ENCODE measurements at regions not wholly inside any gene's neighbourhood (a gene's known extent, or its start where the extent isn't known, plus 50 kb on each side); places are given as distances from the start of the nearest gene placed in this dataset.

DNA sequence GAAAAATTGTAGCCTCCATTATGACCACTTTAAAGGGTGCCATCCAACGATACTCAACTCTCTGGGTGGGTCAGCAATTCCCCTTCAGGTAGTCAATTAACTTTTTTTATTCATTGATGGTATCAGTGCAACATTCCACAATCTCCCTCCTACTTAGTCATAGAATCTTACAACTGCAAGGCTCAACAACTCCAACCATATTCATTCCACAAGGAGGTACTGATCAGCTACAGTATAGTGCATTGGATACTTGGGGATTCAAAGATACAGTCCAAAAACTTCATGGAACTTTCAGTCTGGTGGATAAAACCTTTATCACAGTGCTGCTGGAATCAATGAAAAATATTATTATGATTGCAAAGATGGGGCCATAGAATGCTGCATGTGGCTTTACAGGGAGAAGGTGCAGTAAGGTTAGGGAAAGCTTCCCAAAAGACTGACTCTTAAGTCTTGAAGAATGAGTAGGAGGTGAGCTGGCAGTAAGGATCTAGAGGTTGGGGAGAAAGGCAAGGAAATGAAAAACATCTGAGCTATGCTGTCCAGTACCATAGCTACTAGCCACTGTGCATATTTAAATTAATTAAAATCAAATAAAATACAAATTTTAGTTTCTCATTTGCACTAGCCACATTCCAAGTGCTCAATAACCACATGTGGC, 314.7 kb upstream of the PRDM1 start:
- no peak for DNase-seq (ENCODE audit: low read depth in 1 of 2, low spot score in 1 of 2)

DNA sequence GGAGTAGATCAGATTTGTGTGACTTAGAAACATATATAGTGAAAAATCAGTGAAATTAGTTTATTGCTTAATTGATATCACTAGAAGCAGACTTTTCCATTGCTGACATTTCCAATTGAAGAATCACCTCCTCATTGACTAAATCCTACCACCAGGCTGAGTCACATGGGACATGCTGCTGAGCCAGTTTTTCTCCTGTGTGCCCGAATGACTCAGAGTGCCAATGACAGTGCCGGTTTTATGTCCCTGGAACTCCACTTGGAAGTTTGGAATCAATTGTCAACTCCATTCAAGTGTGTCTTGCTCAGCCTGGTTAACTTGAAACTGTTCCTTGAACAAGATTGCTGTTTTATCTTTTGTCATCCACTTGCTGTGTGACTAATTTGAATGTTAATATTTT, 316.1 kb upstream of the PRDM1 start:
- DNase-seq (ENCODE audit: low read depth in 1 of 2, low spot score in 1 of 2), result no peak

DNA sequence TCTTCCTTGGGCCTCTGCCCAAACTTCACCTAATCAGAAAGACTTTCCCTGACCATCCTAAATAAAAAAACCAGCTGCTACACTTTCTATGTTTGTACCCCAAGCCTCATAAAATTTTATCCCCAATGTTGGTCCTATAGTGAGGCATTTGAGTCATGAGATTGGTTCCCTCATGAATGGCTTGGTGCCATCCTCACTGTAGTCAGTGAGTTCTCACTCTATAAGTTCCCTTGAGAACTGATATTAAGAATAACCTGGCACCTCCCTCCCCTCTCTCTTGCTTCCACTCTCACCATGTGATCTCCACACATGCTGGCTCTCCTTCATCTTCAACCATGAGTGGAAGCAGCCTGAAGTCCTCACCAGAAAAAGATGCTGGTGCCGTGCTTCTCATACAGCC, 316.9 kb upstream of the PRDM1 start:
- no peak for DNase-seq (ENCODE audit: low read depth in 1 of 2, low spot score in 1 of 2)

DNA sequence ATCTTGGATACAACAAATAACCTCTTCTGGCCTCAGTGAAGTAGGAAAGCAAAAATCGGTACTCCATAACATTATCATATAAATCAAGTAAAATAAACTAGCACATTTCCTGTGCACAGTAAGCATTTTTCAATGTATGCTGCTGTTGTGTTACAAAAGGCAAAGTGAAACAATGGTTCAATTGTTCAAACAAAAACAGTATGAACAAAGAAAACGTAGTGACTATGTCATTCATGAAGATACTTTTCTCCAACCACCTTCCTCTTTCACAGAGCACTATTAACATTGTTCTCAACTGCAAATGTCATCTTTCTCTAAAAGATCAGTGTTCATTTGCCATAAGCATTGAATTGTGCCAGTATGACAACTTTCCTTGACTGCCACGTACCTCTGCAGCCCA, 318.6 kb upstream of the PRDM1 start:
- DNase-seq (ENCODE audit: low read depth in 1 of 2, low spot score in 1 of 2), result no peak

DNA sequence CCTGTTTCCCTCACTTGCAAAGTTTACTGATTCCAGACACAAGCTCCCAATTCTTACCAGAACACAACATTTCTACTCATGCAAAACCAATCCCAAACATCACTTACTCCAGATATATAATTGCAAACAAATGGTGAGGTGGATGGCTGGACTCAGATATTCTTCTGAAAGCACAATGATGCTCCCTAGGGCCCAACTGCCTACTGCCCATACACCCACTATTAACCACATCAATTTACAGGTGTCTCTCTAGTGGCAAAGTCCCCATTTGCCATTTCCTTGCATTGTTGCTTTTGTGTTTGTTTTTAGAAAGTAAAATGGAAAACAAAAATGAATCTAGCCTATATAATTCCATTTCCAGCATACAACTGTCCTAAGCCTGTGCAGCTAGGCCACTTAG, 320.9 kb upstream of the PRDM1 start:
- DNase-seq (ENCODE audit: low read depth in 1 of 2, low spot score in 1 of 2), result no peak

DNA sequence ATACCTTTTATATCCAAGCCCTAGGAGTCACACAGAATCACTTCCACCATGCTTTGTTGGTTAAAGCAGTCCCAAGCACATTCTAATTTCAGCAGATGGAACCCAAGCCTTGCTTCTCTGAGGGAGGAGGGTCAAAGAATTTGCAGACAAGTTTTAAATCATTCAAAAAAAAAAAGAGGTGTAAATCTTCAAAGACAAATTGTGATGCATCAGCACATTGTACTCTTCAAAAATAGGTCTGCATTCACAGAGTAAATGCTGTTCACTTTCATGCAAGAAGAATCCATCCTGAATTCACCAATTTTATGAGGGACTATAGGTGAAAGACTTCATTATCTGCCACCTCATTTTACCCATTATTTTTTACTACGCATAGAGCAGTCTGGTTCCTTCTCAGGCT, 321.8 kb upstream of the PRDM1 start:
- no peak for DNase-seq (ENCODE audit: low read depth in 1 of 2, low spot score in 1 of 2)

DNA sequence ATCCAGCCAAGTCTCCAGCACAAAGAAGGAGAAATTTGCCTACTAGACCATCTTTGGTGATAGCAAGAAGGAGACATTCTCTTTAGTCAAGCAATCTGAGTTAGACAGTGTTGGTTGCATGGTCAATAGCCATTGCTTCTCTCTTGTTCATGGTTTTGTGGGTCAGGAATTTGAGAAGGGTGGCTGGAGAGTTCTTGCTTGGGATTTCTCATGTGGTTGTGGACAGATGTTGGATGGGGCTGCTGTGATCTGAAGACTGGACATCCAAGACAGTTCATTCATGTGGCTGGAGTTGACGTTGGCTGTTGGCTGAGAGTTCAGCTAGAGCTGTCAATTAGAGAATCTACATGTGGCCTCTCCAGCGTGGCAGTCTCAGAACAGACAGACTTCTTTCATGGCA, 322.3 kb upstream of the PRDM1 start:
- DNase-seq (ENCODE audit: low read depth in 1 of 2, low spot score in 1 of 2), result no peak

DNA sequence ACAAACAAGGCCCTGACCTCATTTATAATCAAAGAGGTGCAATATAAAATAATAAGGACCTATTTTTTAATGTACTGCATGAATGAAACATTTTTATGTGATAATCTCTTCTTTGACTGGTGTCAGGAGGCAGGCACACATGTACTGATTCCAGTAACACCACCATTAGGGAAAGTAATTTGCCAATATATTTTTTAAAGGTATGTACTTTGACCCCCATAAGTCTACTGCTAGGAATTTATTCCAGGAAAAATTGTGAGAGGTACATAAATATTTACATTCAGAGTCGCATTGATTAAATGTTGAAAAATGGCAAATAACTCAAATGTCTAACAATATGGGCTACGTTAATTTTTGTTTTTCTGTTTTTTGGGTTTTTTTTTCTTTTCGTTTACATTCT, 325.4 kb upstream of the PRDM1 start:
- DNase-seq (ENCODE audit: low read depth in 1 of 2, low spot score in 1 of 2), result no peak

DNA sequence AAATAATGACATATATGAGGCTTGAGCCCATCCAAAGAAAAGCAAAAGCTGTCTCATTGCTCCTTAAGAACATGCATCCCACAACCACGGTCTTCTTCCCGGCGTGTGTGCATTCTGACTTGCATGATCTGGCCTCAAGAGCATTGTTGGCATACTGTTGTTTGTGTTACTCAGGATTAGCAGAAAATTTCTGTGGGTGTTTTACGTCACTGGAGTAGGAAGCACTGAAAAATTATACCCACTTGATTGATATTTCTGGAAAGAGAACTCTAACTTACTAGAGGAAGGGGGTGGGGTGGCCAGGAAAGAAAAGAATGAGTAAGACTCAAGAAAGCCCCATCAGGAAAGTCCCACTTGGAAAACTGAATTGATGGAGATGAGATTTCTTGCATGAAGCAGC, 326.2 kb upstream of the PRDM1 start:
- DNase-seq (ENCODE audit: low read depth in 1 of 2, low spot score in 1 of 2), result no peak

DNA sequence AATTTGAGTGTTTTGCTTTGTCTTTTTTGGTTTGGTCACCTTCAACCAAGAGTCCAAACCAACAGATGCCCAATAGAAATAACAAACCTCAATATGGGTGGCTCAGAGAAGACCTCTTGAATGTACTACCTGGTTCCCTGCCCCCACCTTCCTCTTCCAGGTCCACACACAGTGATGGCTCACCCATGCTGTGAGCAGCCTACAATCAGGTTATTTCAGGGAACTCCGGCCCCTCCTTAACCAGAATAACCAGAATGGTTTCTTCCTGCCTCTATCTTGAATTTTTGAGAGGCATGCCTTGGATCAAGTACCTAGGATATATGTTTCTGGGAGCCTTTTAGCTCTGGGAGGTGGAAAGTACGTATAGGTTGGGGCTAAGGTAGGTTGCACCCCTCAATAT, 327.1 kb upstream of the PRDM1 start:
- no peak for DNase-seq (ENCODE audit: low read depth in 1 of 2, low spot score in 1 of 2)

DNA sequence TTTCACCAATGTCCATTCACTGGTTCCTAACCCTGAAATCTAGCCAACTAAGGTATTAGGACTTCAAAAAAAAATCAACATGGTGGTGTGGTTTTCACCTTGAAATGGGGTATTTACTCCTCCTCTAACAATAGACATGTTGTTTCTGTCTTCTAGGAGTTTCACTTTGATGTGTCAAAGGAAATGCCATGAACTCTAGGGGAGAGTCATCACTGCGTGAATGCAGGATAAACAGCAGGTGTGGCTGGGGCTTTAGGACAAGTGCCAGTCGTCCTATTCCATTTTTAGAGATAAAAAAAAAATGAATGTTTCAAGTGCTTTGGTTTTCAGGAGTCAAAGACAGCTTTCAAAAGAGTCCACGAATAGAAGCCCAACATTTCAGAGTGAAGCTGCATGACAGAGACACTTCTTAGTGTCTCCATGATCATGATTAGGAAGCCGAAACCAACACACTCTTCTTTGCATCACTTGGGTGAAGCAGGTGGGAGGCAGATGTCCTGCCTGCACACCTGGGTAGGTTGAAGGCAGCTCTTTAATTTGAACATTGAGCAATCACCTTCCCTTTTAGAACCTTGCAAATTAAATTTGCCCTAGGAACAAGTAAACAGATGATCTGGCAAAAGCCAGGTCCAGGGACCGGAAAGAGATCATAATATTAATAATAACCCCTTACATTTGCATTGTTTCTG, 328.5 kb upstream of the PRDM1 start:
- DNase-seq (ENCODE audit: low read depth in 1 of 2, low spot score in 1 of 2), result no peak

DNA sequence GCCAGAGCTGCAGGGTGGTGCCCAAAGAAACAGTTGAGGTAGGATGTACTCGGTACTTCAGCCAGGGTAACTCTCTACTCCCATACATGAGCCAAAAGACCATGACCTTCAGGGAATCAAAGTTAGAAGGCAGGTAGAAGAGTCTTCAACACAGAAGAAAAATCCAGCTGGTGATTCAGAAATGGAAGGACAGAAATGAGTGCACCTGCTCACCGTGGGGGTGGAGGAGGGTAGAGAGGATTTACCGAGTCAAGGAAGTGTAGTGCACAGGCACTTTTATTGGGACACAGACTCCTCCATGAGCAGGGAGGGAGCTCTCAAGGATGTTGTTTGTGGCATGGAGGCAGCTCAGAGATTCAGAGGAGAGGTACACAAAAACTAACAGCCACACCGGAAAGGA, 330.3 kb upstream of the PRDM1 start:
- no peak for DNase-seq (ENCODE audit: low read depth in 1 of 2, low spot score in 1 of 2)

DNA sequence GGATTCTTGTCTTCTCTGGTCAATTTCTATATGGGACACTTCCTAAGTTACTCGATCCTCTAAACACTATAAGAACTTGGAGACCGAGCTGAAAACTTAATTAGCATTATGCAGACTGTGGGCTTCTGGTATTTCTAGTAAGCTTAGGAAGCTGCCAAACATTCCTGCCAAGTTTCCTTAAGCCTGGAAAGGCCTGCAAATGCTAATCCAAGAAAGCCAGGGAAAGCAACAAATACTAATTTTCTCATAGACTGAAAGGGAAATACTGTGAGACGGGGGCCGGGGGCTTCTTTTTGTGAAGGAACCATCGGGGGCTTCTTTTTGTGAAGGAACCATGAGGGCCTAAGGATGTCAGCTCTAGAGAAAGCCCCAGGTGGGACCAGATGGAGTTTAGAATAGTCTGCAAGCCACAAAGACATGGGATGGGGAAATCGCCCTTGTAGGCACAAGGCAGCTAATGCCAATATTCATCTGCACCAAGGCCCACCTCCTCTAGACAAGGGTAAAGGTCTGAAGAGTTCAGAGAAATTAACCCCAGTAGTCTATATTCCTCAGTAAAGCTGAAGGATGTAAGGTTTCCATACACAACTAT, 332.4 kb upstream of the PRDM1 start:
- DNase-seq (ENCODE audit: low read depth in 1 of 2, low spot score in 1 of 2), result no peak

DNA sequence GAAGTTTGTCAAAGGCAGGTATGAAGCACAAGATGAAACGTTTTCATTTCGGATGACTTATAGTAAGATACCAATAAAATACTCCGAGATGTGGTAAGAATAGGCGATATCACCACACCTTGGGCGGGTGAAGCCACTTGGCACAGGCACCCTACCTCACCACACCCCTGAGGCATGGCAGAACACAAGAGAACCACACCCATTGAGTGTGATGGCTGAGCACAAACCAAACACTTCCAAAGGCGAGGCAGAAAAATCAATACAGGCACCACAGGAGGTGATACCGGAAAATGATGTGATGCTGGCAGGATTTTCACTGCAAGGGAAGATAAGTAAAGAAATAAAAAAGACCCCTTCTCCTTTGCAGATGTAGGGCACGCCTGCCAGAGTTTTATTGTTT, 332.9 kb upstream of the PRDM1 start:
- no peak for DNase-seq (ENCODE audit: low read depth in 1 of 2, low spot score in 1 of 2)

DNA sequence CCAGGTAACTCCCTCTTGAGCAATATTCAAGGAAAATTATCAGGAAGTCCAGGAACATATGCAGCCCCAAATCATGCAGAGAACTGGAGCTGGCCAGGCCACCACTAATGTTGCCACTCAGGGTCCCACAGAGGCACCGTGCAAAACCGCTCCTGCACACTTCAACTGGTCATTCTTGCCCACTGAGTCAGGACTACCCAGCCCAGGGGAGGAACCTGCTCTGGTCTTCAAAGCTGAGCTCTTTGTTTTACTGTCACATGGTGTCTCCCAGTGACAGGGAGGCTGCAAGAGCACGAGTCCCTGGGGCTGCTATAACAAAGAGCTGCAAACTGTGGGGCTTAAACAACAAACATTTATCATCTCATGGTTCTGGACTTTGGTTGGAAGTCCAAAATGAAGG, 336.0 kb upstream of the PRDM1 start:
- no peak for DNase-seq (ENCODE audit: low read depth in 1 of 2, low spot score in 1 of 2)

DNA sequence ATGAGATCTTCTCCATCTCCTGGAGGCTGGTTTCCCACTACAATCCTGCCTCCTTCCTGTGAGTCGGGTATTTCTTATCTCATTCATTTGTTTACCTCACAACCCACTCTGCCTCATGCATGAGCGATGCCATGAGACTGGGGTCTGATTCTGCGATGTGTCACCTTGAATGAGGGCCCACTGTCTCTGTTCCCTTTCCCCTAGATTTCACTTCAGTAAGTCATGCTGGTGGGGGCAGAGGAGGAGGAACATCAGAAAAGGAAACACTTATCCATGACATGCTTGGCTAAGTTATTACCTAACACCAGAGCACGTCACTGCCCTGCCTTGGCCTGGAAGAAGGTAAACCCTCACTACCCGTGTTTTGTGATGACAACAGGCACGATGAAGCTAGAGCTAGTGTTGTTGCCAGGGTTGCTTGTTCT, 337.4 kb upstream of the PRDM1 start:
- no peak for DNase-seq (ENCODE audit: low read depth in 1 of 2, low spot score in 1 of 2)

DNA sequence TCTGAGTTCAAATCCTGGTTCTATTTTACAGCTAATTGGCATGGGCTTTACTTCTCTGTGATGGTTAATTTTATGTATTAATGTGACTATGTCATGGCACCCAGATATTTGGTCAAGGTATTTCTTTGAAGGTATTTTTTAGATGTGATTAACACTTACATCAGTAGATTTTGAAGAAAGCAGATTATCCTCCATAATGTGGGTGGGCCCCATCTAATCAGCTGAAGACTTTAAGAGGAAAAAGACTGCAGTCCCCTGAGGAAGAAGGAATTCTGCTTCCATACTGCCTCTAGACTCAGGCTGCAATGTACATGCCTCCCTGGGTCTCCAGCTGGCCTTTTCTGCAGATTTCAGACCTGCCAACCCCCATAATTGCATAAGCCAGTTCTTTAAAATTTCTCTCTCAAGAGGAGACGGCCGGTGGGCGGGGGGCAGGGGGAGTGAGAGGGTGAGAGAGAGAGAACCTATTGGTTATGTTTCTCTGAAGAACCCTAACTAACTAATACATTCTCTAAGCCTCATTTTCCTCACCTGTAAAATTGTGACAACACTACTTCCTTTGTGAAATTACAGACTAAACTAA, 338.2 kb upstream of the PRDM1 start:
- DNase-seq (ENCODE audit: low read depth in 1 of 2, low spot score in 1 of 2), result no peak

DNA sequence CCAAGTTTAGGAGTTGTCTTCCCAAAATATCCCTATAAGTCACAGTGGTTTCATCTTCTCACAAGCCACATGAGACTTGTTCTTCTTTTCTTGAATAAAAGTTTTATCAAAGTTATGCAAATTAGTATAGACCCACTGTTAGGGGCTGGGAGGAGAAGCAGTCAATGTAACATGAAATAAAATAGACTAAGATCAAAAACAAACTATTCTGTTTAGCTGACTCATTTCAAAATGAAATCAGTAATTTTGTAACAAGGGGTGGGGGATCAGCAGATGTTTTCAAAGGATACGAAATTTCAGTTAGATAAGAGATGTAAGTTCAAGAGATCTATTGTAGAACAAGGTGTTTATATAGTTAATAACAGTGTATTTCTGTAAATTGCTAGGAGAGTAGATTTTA, 339.6 kb upstream of the PRDM1 start:
- no peak for DNase-seq (ENCODE audit: low read depth in 1 of 2, low spot score in 1 of 2)

DNA sequence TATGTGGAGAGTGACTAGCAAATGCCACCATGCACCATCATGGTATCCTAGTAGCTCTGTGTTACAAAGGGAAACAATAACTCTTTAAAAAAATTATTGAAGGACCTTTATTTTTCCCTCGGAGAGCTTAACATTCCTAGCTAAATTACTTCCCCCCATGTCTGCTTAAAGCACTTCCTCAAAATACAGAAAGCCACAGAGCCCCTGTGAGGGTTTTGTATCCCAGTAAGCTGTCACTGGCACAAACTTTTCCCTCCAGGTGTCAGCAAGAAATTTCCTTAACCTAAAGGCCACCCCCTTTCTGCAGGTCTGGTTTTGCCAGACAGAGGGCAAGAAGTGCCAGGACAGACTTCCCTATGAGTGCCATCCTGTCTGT, 340.0 kb upstream of the PRDM1 start:
- no peak for DNase-seq (ENCODE audit: low read depth in 1 of 2, low spot score in 1 of 2)

DNA sequence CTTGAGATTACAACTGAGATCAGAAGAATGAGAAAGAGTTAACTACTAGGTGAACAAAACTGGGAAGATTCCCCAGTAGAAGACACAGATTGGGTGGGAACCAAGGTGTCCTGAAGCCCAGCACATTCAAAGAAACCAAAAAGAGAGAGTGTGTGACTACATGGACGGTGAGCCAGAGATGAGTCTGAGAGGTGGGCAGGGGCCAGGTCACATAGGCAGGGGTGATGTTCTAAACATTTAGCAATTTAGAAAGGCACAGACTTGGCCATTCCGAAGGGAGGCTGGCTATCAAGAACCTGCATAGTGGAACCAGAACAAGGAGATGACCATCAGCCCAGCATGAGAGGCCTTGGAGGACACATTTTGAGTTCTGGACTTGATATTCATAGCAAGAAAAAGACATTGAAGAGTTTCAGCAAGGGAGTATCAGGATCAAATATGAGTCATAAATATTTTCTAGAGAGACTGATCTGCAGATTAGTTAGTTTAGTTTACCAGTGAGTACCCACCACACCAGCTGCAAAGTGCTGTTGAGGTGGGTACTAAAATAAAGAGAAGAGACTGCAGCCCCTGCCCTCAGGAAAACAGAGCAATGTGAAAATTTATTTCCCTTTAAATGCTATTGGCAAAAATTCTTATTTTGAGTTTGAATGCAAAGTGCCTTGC, 340.5 kb upstream of the PRDM1 start:
- DNase-seq (ENCODE audit: low read depth in 1 of 2, low spot score in 1 of 2), result no peak

DNA sequence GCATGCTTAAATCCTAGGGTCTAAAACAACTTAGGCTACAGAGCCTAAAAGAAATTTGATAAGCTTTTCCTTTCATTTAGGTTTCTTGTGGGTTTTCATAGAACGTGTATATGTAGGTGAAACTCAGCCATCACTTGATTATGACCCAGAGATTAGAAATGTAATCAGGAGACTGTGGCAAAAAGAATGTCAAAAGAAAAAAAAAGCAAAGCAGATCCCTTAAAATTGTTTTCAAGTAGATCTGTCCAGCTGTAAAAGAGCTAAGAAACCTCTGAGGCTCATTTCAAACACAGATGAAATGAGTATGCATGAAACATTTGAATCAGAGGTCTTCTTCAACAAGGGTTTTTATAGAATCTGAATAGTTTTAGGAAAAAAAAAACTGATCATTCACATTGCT, 341.3 kb upstream of the PRDM1 start:
- DNase-seq (ENCODE audit: low read depth in 1 of 2, low spot score in 1 of 2), result no peak

Measured in activated T-helper 1 cell treated with anti-CD3 and anti-CD28 coated beads, Interleukin-2, amount 50 U/mL, for 16 hours (primary cell).